SU-DHL-6 (cell line): ENCODE measurements at regions not wholly inside any gene's neighbourhood (a gene's known extent, or its start where the extent isn't known, plus 50 kb on each side); places are given as distances from the start of the nearest gene placed in this dataset.

Experiments used
- EZH2phosphoT487 ChIP-seq: fragments of 200-600 bp; sonication (generic), shearing (Covaris generic); conservative IDR thresholded peaks from 2 replicates; pipeline ENCODE4 v1.6.1; 2018; ENCODE audit warnings: mild to moderate bottlenecking, antibody characterized with exemption, low read length, moderate library complexity, mixed read lengths
- TF ChIP-seq, protein P1 (sequence below): fragments of 200-600 bp; sonication (generic); IDR thresholded peaks from one replicate; pipeline ENCODE4 v1.5.1; 2017; ENCODE audit warnings: antibody characterized with exemption, mild to moderate bottlenecking, low read length, moderate library complexity; ENCODE audit not compliant: insufficient read depth, poor library complexity, severe bottlenecking

DNA sequence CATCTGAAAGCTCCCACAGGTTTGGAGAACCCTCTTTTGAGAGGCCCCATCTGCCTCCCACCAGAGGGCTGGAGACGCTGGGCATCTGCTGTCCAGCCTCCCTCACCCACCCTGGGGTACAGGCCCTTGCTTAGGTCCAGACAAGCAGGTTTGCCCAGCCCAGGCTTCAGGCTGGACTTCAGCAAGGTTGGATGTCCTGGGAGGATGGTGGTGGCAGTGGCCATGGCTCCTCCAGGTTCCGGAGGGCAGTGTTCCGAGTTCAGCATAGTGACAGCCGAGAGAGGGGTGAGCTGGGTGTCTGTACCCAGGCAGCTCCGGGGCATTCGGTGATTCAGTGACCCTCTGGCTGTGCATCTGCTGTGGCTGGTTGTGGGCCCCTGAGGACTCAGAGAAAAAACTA, 58.2 kb upstream of the HDAC4 start:
- TF ChIP-seq, protein P1, sequence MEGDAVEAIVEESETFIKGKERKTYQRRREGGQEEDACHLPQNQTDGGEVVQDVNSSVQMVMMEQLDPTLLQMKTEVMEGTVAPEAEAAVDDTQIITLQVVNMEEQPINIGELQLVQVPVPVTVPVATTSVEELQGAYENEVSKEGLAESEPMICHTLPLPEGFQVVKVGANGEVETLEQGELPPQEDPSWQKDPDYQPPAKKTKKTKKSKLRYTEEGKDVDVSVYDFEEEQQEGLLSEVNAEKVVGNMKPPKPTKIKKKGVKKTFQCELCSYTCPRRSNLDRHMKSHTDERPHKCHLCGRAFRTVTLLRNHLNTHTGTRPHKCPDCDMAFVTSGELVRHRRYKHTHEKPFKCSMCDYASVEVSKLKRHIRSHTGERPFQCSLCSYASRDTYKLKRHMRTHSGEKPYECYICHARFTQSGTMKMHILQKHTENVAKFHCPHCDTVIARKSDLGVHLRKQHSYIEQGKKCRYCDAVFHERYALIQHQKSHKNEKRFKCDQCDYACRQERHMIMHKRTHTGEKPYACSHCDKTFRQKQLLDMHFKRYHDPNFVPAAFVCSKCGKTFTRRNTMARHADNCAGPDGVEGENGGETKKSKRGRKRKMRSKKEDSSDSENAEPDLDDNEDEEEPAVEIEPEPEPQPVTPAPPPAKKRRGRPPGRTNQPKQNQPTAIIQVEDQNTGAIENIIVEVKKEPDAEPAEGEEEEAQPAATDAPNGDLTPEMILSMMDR, result no peak
- no peak for TF ChIP-seq EZH2phosphoT487
